ENCODE measurements at regions not wholly inside any gene's neighbourhood (a gene's known extent, or its start where the extent isn't known, plus 50 kb on each side); places are given as distances from the start of the nearest gene placed in this dataset.

GRCh38 chr16:27736431-27736830 is 186.5 kb downstream of the KATNIP start:
- DNase-seq: no peak

DNA sequence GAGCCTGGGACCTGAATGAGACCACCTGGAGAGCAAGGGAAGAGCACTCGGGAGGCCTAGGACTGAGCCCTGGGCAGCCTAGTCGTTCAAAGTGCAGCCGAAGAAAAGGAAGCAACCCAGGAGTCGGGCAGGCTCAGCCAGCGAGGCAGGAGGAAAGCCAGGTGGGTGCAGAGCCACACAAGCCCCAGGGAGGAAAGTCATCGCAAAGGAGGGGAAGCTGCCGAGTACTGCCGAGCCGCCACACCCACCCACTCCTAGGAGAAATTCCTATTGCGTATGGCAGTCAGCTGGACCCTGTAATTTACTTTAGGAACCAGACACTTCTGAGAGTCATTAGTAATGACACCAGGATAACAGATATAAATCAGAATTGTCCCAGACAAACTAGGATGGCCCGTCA is 187.6 kb downstream of the KATNIP start:
- no peak for DNase-seq
